HG02798 (cell line): ENCODE measurements at regions not wholly inside any gene's neighbourhood (a gene's known extent, or its start where the extent isn't known, plus 50 kb on each side); places are given as distances from the start of the nearest gene placed in this dataset.
"Not testable (repeated sequence)": the region's sequence is repeated elsewhere in the genome, so short reads cannot be mapped to it uniquely, and the experiment has no call there.

ENCODE experiments used
- ATAC-seq: cut with Tn5 transposase; IDR thresholded peaks from one replicate; pipeline ENCODE4 v1.9.1; 2021; ENCODE audit warnings: mild to moderate bottlenecking; ENCODE audit not compliant: unreplicated experiment, poor library complexity

- ATAC-seq = no peak
Measured at GRCh38 chr15:46960581-46960980, 756.7 kb upstream of the SEMA6D start.

GRCh38 chr15:46961795-46962194 is 755.5 kb upstream of the SEMA6D start:
- no peak for ATAC-seq

GRCh38 chr15:46988055-46988454 is 729.2 kb upstream of the SEMA6D start:
- ATAC-seq = not testable (repeated sequence)

GRCh38 chr15:46996359-46996758 is 720.9 kb upstream of the SEMA6D start:
- no peak for ATAC-seq

- no peak for ATAC-seq
Measured at GRCh38 chr15:46997501-46997900, 719.8 kb upstream of the SEMA6D start.

- no peak for ATAC-seq
Measured at GRCh38 chr15:47003568-47003967, 713.7 kb upstream of the SEMA6D start.

- no peak for ATAC-seq
Measured at GRCh38 chr15:47013446-47013845, 703.9 kb upstream of the SEMA6D start.

GRCh38 chr15:47027322-47027946 is 689.9 kb upstream of the SEMA6D start:
- no peak for ATAC-seq

GRCh38 chr15:47035475-47036406 is 681.6 kb upstream of the SEMA6D start:
- no peak for ATAC-seq

- no peak for ATAC-seq
Measured at GRCh38 chr15:47037003-47037402, 680.3 kb upstream of the SEMA6D start.

- ATAC-seq = no peak
Measured at GRCh38 chr15:47039225-47039624, 678.1 kb upstream of the SEMA6D start.

GRCh38 chr15:47041301-47041700 is 676.0 kb upstream of the SEMA6D start:
- ATAC-seq = no peak

- not testable (repeated sequence) for ATAC-seq
Measured at GRCh38 chr15:47047981-47048380, 669.3 kb upstream of the SEMA6D start.

GRCh38 chr15:47066392-47066791 is 650.9 kb upstream of the SEMA6D start:
- no peak for ATAC-seq

- not testable (repeated sequence) for ATAC-seq
Measured at GRCh38 chr15:47077846-47078245, 639.5 kb upstream of the SEMA6D start.

GRCh38 chr15:47095833-47096232 is 621.5 kb upstream of the SEMA6D start:
- ATAC-seq = no peak

GRCh38 chr15:47098526-47098925 is 618.8 kb upstream of the SEMA6D start:
- not testable (repeated sequence) for ATAC-seq

GRCh38 chr15:47099801-47100200 is 617.5 kb upstream of the SEMA6D start:
- not testable (repeated sequence) for ATAC-seq

- ATAC-seq = not testable (repeated sequence)
Measured at GRCh38 chr15:47108800-47109199, 608.5 kb upstream of the SEMA6D start.

- ATAC-seq = no peak
Measured at GRCh38 chr15:47116698-47117097, 600.6 kb upstream of the SEMA6D start.

- no peak for ATAC-seq
Measured at GRCh38 chr15:47119349-47119748, 598.0 kb upstream of the SEMA6D start.
